ENCODE measurements at regions not wholly inside any gene's neighbourhood (a gene's known extent, or its start where the extent isn't known, plus 50 kb on each side); places are given as distances from the start of the nearest gene placed in this dataset.

GRCh38 chr1:177849579-177850290 is 120.1 kb downstream of the SEC16B start:
- no peak for DNase-seq (ENCODE audit: low spot score)
- TF ChIP-seq, protein P1, sequence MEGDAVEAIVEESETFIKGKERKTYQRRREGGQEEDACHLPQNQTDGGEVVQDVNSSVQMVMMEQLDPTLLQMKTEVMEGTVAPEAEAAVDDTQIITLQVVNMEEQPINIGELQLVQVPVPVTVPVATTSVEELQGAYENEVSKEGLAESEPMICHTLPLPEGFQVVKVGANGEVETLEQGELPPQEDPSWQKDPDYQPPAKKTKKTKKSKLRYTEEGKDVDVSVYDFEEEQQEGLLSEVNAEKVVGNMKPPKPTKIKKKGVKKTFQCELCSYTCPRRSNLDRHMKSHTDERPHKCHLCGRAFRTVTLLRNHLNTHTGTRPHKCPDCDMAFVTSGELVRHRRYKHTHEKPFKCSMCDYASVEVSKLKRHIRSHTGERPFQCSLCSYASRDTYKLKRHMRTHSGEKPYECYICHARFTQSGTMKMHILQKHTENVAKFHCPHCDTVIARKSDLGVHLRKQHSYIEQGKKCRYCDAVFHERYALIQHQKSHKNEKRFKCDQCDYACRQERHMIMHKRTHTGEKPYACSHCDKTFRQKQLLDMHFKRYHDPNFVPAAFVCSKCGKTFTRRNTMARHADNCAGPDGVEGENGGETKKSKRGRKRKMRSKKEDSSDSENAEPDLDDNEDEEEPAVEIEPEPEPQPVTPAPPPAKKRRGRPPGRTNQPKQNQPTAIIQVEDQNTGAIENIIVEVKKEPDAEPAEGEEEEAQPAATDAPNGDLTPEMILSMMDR (IDR thresholded peaks at IDR 0.05; ENCODE audit: extremely low read depth, insufficient read depth, missing control alignments): no peak

DNA sequence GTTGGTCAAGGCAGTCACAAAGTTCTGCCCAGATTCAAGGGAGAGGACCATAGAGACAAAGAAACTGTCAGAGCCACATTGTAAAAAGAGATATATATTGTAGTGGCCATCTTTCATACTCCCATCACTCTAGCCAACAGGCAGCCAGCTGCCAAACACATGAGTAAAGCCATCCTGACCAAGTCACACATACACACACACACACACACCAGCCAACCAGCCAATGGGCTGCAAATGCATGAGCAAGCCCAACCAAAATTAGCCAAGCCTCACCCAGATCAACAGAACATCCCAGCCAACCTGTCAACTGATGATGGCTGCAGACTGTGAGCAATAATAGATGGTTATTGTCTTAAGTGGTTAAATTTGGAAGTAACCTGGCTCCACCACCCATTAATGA is 120.7 kb downstream of the SEC16B start:
- TF ChIP-seq, protein P1 (IDR thresholded peaks at IDR 0.05; ENCODE audit: extremely low read depth, insufficient read depth, missing control alignments): no peak
- in situ Hi-C loops (cut with MboI; ENCODE audit: low pct_unique_long_range_greater_than_20kb, low sequenced_read_pairs, unreplicated experiment): no loop called here
- no peak for DNase-seq (ENCODE audit: low spot score)

More at GRCh38 chr1:177849579-177850290, 120.1 kb downstream of the SEC16B start:
- in situ Hi-C loops (cut with MboI; ENCODE audit: low pct_unique_long_range_greater_than_20kb, low sequenced_read_pairs, unreplicated experiment): no loop called here

- in situ Hi-C loops (cut with MboI; ENCODE audit: low pct_unique_long_range_greater_than_20kb, low sequenced_read_pairs, unreplicated experiment): no loop called here
- DNase-seq (ENCODE audit: low spot score): no peak
- TF ChIP-seq, protein P1 (IDR thresholded peaks at IDR 0.05; ENCODE audit: extremely low read depth, insufficient read depth, missing control alignments): no peak
Observed at GRCh38 chr1:177848577-177848976, 121.3 kb downstream of the SEC16B start.

GRCh38 chr1:177847843-177848242 is 122.0 kb downstream of the SEC16B start:
- DNase-seq (ENCODE audit: low spot score): no peak
- TF ChIP-seq, protein P1 (IDR thresholded peaks at IDR 0.05; ENCODE audit: extremely low read depth, insufficient read depth, missing control alignments): no peak
- in situ Hi-C loops (cut with MboI; ENCODE audit: low pct_unique_long_range_greater_than_20kb, low sequenced_read_pairs, unreplicated experiment): no loop called here

- in situ Hi-C loops (cut with MboI; ENCODE audit: low pct_unique_long_range_greater_than_20kb, low sequenced_read_pairs, unreplicated experiment): no loop called here
- DNase-seq (ENCODE audit: low spot score): no peak
- TF ChIP-seq, protein P1 (IDR thresholded peaks at IDR 0.05; ENCODE audit: extremely low read depth, insufficient read depth, missing control alignments): no peak
Observed at GRCh38 chr1:177838907-177839485, 130.9 kb downstream of the SEC16B start.

DNA sequence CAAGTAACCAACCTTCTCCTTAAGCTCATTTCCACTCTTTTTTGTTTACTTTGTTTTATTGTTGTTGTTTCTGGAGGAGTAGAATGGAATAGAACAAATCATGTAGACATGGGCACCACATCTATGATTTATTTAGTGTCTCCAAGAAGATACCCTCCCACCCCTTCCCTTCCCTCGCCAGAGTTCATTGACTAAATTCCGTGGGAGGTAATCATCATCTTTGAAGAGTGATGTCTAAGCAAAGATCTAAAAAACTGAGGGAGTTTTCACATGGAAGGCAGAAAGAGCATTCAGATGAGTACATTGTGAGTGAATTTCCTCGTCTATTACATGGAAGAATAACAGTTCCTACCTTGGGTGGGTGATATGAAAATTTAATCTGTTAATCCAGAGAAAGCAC is 136.2 kb downstream of the SEC16B start:
- TF ChIP-seq, protein P1 (IDR thresholded peaks at IDR 0.05; ENCODE audit: extremely low read depth, insufficient read depth, missing control alignments): no peak
- in situ Hi-C loops (cut with MboI; ENCODE audit: low pct_unique_long_range_greater_than_20kb, low sequenced_read_pairs, unreplicated experiment): no loop called here
- no peak for DNase-seq (ENCODE audit: low spot score)

Measured in GM13977 (cell line).